Neural cell (in vitro differentiated cells): ENCODE measurements at regions not wholly inside any gene's neighbourhood (a gene's known extent, or its start where the extent isn't known, plus 50 kb on each side); places are given as distances from the start of the nearest gene placed in this dataset.

Experiments used
- H2AFZ ChIP-seq: fragments of 200-600, 300-800 bp; sonication (generic), shearing (Covaris generic); 2 replicates; pipeline ENCODE4 v1.6.0; 2014; ENCODE audit warnings: low read depth, mild to moderate bottlenecking, antibody characterized with exemption, low read length, moderate library complexity
- H3F3A ChIP-seq: fragments of 200-600 bp; shearing (Covaris generic); 2 replicates; pipeline ENCODE4 v1.6.1; 2016; ENCODE audit warnings: mild to moderate bottlenecking, moderate library complexity, mixed read lengths, antibody characterized with exemption, low read length; ENCODE audit not compliant: insufficient read depth, poor library complexity, severe bottlenecking
- H3K27ac ChIP-seq: fragments of 200-600, 300-800 bp; sonication (generic), shearing (Covaris generic); 2 replicates; pipeline ENCODE4 v1.5.1; 2014; ENCODE audit warnings: mild to moderate bottlenecking, low read length, moderate library complexity
- H3K27me3 ChIP-seq: fragments of 300-800, 200-600 bp; sonication (generic), shearing (Covaris generic); 2 replicates; pipeline ENCODE4 v1.6.0; 2014; ENCODE audit warnings: mild to moderate bottlenecking, low read depth, low read length, moderate library complexity; ENCODE audit not compliant: insufficient read depth
- H3K36me3 ChIP-seq: fragments of 300-800, 200-600 bp; sonication (generic), shearing (Covaris generic); 2 replicates; pipeline ENCODE4 v1.5.1; 2014; ENCODE audit warnings: mild to moderate bottlenecking, antibody characterized with exemption, low read length, moderate library complexity; ENCODE audit not compliant: insufficient read depth
- H3K4me2 ChIP-seq: fragments of 300-800, 200-600 bp; sonication (generic), shearing (Covaris generic); 2 replicates; pipeline ENCODE4 v1.6.0; 2014; ENCODE audit warnings: mild to moderate bottlenecking, low read length
- H3K4me3 ChIP-seq: fragments of 300-800, 200-600 bp; sonication (generic), shearing (Covaris generic); 2 replicates; pipeline ENCODE4 v1.5.1; 2014; ENCODE audit warnings: mild to moderate bottlenecking, low read length, moderate library complexity
- H3K79me2 ChIP-seq: fragments of 200-600 bp; shearing (Covaris generic); replicated peaks from 2 replicates; pipeline ENCODE4 v1.6.0; 2014; ENCODE audit warnings: mild to moderate bottlenecking, low read length, moderate library complexity; ENCODE audit not compliant: insufficient read depth
- H3K9ac ChIP-seq: fragments of 300-800, 200-600 bp; sonication (generic), shearing (Covaris generic); 2 replicates; pipeline ENCODE4 v1.6.1; 2016; ENCODE audit warnings: mild to moderate bottlenecking, low read length, mixed read lengths
- H3K9me2 ChIP-seq: fragments of 200-600 bp; shearing (Covaris generic); 2 replicates; pipeline ENCODE4 v1.6.1; 2016; ENCODE audit warnings: mild to moderate bottlenecking, low read length, mixed read lengths; ENCODE audit not compliant: insufficient read depth
- H3K9me3 ChIP-seq: fragments of 200-600, 300-800 bp; sonication (generic), shearing (Covaris generic); 2 replicates; pipeline ENCODE4 v1.6.1; 2016; ENCODE audit warnings: mild to moderate bottlenecking, mixed run types, low read length, moderate library complexity, mixed read lengths
- H4K20me1 ChIP-seq: fragments of 200-600 bp; shearing (Covaris generic); 2 replicates; pipeline ENCODE4 v1.6.1; 2016; ENCODE audit warnings: mild to moderate bottlenecking, mixed run types; ENCODE audit not compliant: insufficient read depth
- EP300 ChIP-seq: fragments of 450-650 bp; conservative IDR thresholded peaks from 2 replicates; pipeline ENCODE4 v1.6.1; 2014; ENCODE audit warnings: antibody characterized with exemption, mild to moderate bottlenecking, moderate library complexity; ENCODE audit not compliant: poor library complexity, severe bottlenecking
- EZH2 ChIP-seq: fragments of 200-600, 300-800 bp; shearing (Covaris generic), sonication (generic); IDR thresholded peaks from 2 replicates; pipeline ENCODE4 v1.6.1; 2014; ENCODE audit warnings: antibody characterized with exemption, low read length, borderline replicate concordance, mild to moderate bottlenecking; ENCODE audit not compliant: insufficient read depth, poor library complexity, severe bottlenecking
- MXI1 ChIP-seq: fragments of 450-650 bp; conservative IDR thresholded peaks from 2 replicates; pipeline ENCODE4 v1.6.1; 2014; ENCODE audit warnings: antibody characterized with exemption, mild to moderate bottlenecking; ENCODE audit not compliant: poor library complexity, severe bottlenecking
- POLR2AphosphoS5 ChIP-seq: IDR thresholded peaks from 2 replicates; pipeline ENCODE4 v1.6.1; 2012
- RAD21 ChIP-seq: fragments of 450-650 bp; conservative IDR thresholded peaks from 2 replicates; pipeline ENCODE4 v1.6.1; 2014; ENCODE audit warnings: antibody characterized with exemption, mild to moderate bottlenecking, moderate library complexity
- SMC3 ChIP-seq: fragments of 450-650 bp; conservative IDR thresholded peaks from 2 replicates; pipeline ENCODE4 v1.6.1; 2014; ENCODE audit warnings: antibody characterized with exemption, mild to moderate bottlenecking, moderate library complexity; ENCODE audit not compliant: poor library complexity
- TAF1 ChIP-seq: IDR thresholded peaks from 2 replicates; pipeline ENCODE4 v1.6.1; 2012; ENCODE audit warnings: low read depth
- TF ChIP-seq, protein P1 (sequence below): fragments of 450-650 bp; IDR thresholded peaks from 2 replicates; pipeline ENCODE4 v1.5.1; 2014; ENCODE audit warnings: antibody characterized with exemption, mild to moderate bottlenecking, moderate library complexity; ENCODE audit not compliant: poor library complexity, severe bottlenecking
- TF ChIP-seq, protein P2 (sequence below): IDR thresholded peaks from 2 replicates; pipeline ENCODE4 v1.6.1; 2012; ENCODE audit warnings: borderline replicate concordance

DNA sequence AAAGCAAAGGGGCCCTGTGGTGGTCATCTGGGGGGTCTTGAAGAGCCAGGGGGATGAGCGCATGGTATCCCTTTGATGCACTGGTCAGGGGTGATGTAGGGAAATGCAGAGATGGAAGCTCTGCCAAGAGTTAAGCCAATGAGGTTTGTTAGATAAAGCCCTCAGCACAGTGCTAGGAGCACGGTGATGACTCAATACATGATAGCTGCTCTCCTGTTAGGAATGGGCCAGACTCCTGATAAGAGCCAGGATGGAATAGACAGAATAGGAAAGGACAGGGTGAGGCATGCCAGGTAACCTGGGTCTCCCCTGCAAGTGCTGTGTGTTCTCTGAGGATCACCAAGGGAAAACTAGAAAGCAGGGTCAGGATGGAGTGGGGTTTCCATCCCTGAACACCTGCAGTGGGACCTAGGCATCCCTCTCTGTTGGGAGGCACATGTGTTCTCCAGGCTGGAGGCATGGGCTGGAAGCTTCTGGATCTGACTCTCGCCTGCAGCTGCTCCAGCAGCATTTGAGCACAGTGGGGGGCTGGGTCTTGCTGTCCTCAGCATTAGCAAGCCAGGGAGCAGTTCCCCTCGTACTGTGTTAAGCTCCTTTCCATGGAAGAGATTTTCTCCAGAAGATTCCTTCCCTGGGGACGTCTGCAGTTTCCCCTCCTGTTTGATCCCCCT, 71.8 kb upstream of the TIAM2 start:
- no peaks in the 10 kb centered on the region for H3K27me3 ChIP-seq
- H3K36me3 ChIP-seq, result no peaks in the 10 kb centered on the region
- H3K9ac ChIP-seq, result no peak overlapping the region
- H3K79me2 ChIP-seq, result no peaks in the 10 kb centered on the region
- H3F3A ChIP-seq, result no peaks in the 10 kb centered on the region
- no peak overlapping the region for H2AFZ ChIP-seq
- H3K9me3 ChIP-seq, result no peaks in the 10 kb centered on the region
- H3K4me2 ChIP-seq, result no peak overlapping the region
- no peak overlapping the region for H3K4me3 ChIP-seq
- H4K20me1 ChIP-seq, result no peaks in the 10 kb centered on the region
- no peak for TF ChIP-seq TAF1
- TF ChIP-seq EZH2, result no peak
- TF ChIP-seq, protein P1, sequence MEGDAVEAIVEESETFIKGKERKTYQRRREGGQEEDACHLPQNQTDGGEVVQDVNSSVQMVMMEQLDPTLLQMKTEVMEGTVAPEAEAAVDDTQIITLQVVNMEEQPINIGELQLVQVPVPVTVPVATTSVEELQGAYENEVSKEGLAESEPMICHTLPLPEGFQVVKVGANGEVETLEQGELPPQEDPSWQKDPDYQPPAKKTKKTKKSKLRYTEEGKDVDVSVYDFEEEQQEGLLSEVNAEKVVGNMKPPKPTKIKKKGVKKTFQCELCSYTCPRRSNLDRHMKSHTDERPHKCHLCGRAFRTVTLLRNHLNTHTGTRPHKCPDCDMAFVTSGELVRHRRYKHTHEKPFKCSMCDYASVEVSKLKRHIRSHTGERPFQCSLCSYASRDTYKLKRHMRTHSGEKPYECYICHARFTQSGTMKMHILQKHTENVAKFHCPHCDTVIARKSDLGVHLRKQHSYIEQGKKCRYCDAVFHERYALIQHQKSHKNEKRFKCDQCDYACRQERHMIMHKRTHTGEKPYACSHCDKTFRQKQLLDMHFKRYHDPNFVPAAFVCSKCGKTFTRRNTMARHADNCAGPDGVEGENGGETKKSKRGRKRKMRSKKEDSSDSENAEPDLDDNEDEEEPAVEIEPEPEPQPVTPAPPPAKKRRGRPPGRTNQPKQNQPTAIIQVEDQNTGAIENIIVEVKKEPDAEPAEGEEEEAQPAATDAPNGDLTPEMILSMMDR, result no peak
- no peak for TF ChIP-seq RAD21
- no peak for TF ChIP-seq EP300
- no peak for TF ChIP-seq SMC3
- no peak for TF ChIP-seq MXI1
- TF ChIP-seq, protein P2, sequence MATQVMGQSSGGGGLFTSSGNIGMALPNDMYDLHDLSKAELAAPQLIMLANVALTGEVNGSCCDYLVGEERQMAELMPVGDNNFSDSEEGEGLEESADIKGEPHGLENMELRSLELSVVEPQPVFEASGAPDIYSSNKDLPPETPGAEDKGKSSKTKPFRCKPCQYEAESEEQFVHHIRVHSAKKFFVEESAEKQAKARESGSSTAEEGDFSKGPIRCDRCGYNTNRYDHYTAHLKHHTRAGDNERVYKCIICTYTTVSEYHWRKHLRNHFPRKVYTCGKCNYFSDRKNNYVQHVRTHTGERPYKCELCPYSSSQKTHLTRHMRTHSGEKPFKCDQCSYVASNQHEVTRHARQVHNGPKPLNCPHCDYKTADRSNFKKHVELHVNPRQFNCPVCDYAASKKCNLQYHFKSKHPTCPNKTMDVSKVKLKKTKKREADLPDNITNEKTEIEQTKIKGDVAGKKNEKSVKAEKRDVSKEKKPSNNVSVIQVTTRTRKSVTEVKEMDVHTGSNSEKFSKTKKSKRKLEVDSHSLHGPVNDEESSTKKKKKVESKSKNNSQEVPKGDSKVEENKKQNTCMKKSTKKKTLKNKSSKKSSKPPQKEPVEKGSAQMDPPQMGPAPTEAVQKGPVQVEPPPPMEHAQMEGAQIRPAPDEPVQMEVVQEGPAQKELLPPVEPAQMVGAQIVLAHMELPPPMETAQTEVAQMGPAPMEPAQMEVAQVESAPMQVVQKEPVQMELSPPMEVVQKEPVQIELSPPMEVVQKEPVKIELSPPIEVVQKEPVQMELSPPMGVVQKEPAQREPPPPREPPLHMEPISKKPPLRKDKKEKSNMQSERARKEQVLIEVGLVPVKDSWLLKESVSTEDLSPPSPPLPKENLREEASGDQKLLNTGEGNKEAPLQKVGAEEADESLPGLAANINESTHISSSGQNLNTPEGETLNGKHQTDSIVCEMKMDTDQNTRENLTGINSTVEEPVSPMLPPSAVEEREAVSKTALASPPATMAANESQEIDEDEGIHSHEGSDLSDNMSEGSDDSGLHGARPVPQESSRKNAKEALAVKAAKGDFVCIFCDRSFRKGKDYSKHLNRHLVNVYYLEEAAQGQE, result no peak
- TF ChIP-seq POLR2AphosphoS5, result no peak
- H3K9me2 ChIP-seq, result no peaks in the 10 kb centered on the region
- no peak overlapping the region for H3K27ac ChIP-seq

DNA sequence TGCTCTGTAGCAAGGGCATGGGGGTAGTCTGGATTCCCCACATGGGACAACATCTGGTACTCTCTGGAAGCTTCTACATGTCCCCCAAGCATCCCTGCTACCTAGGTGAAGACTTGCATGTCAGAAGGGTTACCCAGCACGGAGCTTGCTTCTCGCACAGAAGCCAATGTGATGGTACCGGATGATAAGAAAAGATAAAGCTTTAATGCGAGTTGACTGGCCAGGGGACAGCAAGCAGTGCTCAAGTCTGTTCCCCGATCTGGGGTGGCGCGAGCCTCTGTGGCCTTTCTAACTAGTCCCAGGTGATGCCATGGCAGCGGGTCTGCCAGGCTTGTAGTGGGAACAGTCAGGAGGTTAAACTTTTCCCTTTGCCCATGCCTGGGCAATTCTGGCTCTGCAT, 70.0 kb upstream of the TIAM2 start:
- no peaks in the 10 kb centered on the region for H3K36me3 ChIP-seq
- no peak overlapping the region for H3K9ac ChIP-seq
- no peak overlapping the region for H2AFZ ChIP-seq
- H3K4me2 ChIP-seq, result no peak overlapping the region
- TF ChIP-seq, protein P1, result no peak
- TF ChIP-seq MXI1, result no peak
- no peak for TF ChIP-seq TAF1
- TF ChIP-seq POLR2AphosphoS5, result no peak
- no peak for TF ChIP-seq RAD21
- TF ChIP-seq, protein P2, result no peak
- no peak for TF ChIP-seq SMC3
- TF ChIP-seq EZH2, result no peak
- no peak for TF ChIP-seq EP300
- H3K27me3 ChIP-seq, result no peaks in the 10 kb centered on the region
- H3K9me2 ChIP-seq, result no peaks in the 10 kb centered on the region
- no peaks in the 10 kb centered on the region for H3K9me3 ChIP-seq
- H3K27ac ChIP-seq, result no peak overlapping the region
- H3K79me2 ChIP-seq, result no peaks in the 10 kb centered on the region
- H3F3A ChIP-seq, result no peaks in the 10 kb centered on the region
- H3K4me3 ChIP-seq, result no peak overlapping the region
- no peaks in the 10 kb centered on the region for H4K20me1 ChIP-seq
